GM21723 (cell line): ENCODE measurements at regions not wholly inside any gene's neighbourhood (a gene's known extent, or its start where the extent isn't known, plus 50 kb on each side); places are given as distances from the start of the nearest gene placed in this dataset.
"Not testable (repeated sequence)": the region's sequence is repeated elsewhere in the genome, so short reads cannot be mapped to it uniquely, and the experiment has no call there.

ENCODE experiments used
- ATAC-seq: cut with Tn5 transposase; IDR thresholded peaks from one replicate; pipeline ENCODE4 v1.9.1; 2021; ENCODE audit warnings: mild to moderate bottlenecking, moderate library complexity; ENCODE audit not compliant: unreplicated experiment

DNA sequence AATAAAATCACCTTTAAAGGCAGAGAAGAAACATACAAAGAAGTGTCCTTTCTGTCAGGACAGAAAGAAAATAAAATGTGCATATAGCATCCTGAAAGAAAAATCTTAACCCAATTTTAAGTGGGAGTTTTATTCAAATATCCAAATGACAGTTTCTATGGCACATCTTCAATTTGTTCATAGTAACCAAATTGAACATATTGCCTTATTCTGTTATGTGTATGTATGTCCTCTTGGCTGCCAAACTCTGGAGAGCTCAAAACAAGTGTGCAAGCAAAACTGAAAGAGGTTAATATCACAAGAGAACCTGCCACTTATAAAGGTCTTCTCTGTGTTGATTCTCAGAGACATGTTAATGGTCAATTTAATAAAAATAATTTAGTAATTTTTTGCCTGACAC lies 334.7 kb downstream of the BCKDHB start:
- ATAC-seq: no peak

DNA sequence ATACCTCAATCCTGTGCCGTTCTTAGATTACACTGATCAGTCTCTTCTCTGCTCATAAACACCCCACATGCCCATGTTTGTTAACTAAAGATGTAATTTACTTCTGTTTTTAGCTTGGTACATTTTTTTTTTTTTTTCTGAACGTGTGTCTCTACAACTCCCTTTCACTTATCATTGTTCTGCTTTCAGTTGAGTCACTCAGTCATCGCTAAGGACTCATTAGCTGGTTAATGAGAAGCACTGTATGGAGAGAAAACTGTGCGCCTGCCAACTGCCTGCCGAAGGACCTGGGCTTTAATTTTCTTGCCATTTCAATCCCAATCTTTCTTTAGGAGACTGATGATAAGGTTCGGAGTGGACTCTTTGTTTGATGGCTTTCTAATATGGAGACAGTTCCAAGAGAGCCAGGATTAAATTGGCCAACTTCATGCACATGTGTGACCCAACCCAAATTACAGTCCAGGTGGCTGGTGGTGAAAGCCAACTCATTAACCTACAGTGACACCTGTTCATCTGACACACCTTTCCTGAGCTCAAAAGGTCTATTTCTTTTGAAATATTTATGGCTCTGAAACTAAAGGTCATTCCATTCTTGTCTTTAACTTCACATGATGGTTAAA lies 334.1 kb downstream of the BCKDHB start:
- no peak for ATAC-seq

DNA sequence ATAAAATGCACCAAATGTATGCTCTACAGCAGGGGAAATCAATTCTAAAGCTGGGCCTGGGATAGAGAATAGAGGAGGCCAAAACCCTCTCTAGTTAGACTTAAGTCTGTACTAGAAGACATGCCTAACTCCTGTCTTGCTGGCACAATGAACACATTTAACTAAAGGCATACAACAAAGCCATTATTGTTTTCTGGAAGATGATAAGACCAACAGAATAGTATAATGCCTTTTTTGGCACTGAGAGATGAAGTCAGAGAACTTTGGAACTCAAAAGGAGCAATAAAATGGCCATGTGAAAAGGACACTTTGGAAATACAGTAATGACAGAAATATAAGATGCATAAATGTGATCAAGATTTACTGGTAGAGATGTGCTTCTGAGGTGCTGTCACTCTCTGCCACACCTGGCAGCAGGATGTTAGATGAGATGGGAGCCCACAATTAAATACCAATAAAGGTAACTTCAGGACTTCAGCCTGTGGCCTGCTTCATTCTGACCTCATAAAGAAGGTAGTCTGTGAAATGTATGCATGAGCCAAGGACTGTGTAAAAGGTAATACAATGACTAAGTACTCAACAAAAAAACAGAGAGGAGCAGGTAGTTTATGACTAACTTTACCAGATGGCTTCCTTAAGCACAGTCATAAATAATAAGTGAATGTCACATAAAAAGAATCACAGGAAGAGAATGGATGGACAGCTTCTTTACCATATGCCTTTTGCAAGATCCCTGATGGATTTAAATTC lies 333.4 kb downstream of the BCKDHB start:
- ATAC-seq: no peak

DNA sequence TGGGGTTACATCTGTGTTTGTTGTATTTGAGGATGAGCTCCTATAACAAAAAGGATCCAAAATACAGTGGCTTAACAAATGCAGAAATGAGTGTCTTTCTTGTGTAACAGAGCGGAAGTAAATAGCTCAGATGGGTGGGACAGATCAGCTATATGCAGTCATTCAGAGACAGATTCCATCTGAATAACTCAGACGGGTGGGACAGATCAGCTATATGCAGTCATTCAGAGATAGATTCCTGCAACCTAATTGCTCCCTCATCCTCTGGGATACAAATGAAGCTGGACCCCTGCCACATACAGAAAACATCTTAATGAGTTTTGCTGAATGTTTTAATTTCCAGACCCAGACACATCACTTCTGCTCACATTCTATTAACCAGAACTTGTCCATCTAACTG lies 332.3 kb downstream of the BCKDHB start:
- no peak for ATAC-seq

DNA sequence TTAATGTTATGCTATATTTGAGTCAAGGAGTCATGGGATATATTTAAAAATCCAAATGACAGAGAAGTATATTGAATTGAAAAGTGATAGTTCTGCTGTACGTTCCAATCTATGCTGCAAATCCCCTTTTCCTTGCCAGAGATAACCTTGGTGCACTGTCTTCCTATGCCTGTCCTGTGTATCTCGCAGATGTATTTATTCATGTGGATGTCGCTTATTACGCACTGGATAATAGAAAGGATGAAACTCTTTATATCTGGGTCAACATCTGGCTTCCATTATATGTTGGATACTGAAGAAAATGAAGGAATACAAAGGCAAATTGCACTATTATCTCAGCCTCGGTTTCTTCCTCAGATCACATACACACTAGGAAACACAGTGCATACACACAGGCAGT lies 331.3 kb downstream of the BCKDHB start:
- no peak for ATAC-seq

DNA sequence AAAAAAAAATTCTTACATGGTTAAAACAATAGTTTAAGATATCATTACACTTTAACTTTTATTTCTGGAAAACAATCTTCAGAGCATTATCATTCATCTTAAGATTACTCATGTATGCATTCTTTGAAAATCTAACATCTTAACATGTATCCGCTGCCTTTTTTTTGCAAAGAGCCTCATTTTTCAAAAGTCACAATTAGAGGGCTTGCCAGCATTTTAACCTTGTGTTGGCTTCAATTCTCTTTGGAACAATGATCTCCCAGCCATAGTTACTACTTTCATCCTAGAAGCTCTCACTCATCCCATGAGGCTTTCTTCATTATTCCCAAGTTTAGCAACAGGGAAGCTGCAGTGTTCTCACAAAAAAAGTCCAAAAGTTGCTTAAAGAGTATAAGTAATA lies 330.8 kb downstream of the BCKDHB start:
- no peak for ATAC-seq

DNA sequence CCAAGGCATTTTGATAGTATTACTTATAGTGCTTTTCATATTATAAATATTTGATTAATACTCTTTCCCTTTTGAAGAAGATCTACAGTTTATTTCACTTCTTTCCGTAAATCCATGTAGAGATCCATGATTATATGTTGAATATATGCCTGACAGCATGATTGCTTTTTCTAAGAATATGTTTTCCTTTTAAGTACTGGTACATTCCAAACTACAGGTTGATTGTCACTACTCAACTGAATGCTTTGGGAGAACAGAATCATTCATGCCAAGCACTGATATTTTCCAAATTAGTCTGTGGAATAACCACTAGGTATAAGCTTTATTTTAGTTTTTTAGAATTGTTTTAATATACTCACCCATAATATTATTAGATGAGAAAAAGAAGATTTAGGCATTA lies 330.2 kb downstream of the BCKDHB start:
- ATAC-seq: no peak

DNA sequence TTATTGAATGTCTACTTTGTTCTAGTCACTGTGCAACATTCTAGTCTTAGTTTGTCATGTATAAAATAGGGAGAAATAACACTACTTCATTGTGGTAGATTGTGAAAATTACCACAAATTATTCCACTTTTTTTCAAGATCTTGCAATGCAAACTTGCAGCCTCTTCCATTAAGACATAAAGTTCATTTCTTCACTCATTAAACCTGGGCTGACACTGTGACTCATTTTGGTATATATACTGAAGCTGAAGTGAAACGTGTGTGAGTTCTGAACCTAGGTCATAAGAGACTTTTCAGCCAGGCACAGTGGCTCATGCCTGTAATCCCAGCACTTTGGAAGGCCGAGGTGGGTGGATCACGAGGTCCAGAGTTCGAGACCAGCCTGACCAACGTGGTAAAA lies 329.0 kb downstream of the BCKDHB start:
- no peak for ATAC-seq

DNA sequence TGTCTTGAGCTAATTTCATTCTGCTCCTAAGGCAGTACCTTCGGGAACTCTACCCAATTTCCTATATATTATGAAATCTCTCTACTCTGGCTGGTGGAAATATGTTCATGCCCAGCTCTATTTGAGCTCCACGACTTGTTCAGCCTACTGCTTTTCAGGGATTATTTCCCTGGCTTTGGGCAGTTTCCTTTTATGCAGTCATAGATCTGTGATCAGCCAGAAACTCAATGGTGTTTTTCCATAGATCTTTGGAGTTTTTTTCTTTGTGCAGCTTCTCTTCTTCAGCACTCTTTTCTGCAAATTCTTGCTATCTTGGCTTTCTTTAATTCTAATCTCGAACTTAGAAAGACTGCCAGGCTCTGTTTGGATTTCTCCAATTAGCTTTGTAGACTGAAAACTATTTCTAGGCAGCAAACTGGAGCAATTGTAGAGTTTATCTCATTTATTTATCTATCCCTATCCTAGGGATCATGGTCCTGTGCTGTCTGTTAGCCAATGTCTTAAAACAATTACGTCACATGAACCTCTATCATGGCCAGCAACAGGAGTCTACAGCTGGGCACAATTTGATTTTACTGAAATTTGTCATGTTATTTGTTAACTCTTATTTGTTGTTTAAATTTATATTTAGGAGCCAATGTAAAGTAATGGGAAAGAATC lies 328.4 kb downstream of the BCKDHB start:
- no peak for ATAC-seq

DNA sequence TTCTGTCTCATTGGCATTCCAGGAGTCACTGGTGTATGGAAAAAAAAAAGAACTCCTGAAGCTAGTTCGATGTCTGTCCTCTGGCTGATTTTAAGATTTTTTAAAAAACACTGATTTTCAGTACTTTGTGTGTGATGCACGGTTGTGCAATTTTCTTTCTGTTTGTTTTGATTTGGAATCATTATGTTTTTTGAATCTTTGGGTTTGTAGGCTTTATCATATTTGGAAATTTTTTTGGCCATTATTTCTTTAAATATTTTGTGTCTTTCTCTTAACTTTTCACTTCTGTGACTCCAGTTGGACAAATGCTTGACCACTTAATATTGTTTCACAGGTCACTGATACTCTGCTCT lies 327.2 kb downstream of the BCKDHB start:
- ATAC-seq: no peak

DNA sequence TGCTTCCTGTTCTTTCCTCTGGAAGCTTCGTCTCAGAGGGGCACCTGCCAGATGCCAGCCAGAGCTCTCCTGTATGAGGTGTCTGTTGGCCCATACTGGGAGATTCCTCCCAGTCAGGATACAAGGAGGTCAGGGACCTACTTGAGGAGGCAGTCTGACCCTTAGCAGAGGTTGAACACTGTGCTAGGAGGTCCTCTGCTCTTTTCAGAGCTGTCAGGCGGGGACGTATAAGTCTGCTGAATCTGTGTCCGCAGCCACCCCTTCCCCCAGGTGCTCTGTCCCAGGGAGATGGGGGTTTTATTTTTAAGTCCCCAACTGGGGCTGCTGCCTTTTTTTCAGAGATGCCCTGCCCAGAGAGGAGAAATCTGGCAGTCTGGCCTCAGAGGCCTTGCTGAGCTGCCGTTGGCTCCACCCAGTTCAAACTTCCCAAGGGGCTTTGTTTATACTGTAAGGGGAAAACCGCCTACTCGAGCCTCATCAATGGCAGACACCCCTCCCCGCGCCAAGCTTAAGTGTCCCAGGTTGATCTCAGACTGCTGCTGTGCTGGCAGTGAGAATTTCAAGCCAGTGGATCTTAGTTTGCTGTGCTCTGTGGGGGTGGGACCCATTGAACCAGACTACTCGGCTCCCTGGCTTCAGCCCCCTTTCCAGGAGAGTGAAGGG lies 326.7 kb downstream of the BCKDHB start:
- ATAC-seq: no peak

DNA sequence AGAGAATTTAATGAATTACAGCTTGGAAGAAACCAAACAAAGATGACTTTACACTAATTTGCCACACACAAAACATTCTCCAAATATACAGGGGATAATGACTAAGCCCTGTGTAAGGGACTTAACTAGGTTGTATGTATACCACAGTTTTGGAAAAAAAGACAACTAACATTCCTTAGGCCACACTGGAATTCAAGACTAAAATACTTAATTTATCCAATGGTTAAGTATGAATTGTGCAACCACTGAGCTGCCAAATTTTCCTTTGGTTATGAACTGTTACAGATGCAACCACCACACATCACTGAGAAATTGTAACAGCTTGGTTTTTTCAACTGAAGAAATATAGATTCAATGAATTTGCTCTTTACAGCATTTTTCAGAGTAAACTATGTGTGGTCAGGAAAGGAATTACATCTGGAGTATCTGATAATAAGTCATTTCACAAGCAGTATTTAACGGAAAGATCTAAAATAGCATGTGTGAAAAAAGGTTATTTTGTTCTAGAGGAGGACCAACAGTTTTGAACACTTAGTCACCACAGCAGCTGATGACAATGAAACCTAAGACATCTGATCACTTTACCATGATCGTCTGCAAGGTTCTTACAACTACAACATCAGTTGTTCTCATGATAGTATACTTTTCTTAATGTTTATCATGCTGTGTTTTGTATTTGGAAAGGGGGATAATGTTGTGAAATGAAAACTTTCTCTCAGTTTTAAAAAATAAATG lies 318.8 kb downstream of the BCKDHB start:
- ATAC-seq: no peak

DNA sequence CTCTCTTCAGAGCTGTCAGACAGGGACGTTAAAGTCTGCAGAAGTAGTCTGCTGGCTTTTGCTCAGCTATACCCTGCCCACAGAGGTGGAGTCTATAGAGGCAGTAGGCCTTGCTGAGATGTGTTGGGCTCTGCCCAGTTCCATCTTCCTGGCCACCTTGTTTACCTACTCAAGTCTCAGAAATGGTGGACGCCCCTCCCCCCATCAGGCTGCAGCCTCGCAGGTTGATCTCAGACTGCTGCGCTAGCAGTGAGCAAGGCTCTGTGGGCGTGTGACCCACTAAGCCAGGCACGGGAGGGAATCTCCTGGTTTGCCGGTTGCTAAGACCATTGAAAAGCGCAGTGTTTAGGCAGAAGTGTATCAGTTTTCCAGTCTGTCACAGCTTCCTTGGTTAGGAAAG lies 305.0 kb downstream of the BCKDHB start:
- no peak for ATAC-seq

DNA sequence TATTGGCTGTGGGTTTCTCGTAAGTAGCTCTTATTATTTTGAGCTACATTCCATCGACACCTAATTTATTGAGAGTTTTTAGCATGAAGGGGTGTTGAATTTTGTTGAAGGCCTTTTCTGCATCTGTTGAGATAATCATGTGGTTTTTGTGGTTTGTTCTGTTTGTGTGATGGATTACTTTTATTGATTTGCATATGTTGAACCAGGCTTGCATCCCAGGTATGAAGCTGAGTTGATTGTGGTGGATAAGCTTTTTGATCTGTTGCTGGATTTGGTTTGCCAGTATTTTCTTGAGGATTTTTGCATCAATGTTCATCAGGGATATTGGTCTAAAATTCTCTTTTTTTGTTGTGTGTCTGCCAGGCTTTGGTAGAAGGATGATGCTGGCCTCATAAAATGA lies 301.5 kb downstream of the BCKDHB start:
- not testable (repeated sequence) for ATAC-seq

DNA sequence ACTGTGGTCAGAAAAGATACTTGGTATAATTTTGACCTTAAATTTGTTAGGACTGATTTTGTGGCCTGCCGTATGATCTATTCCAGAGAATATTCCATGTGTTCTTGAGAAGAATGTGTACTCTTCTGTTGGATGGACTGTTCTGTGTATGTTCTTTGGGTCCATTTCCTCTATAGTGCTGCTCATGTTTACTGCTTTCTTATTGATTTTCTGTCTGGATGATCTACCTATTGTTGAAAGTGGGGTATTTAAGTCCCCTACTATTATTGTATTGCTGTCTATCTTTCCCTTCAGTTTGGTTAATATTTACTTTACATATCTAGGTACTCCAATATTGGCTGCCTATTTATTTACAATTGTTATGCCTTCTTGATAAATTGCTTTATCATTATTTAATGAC lies 298.4 kb downstream of the BCKDHB start:
- no peak for ATAC-seq

DNA sequence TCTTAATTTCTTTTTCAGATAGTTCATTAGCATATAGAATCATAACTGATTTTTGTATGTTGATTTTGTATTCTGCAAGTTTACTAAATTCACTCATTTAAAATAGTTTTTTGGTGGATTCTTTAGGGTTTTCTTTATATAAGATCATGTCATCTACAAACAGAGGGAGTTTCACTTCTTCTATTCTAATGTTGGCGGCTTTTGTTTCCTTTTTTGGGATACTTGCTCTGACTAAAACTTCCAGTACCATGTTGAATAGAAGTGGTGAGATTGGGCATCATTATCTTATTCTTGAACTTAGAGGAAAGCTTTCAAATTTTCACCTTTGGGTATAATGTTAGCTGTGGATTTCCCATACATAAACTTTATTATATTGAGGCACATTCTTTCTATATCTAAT lies 296.9 kb downstream of the BCKDHB start:
- no peak for ATAC-seq

DNA sequence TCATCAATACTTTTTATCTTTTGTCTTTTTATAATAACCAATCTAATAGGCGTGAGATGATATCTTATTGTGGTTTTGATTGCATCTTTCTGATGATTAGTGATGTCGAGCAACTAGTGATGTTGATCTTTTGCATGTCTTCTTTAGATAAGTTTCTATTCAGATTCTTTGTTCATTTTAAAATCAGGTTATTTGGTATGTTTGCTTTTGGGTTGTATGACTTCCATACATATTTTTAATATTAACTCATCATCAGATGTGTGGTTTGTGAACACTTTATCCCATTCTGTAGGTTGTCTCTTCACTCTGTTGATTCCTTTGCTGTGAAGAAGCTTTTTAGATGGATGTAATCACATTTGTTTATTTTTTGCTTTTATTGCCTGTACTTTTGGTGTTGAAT lies 295.8 kb downstream of the BCKDHB start:
- ATAC-seq: no peak
